Calu3 (cell line): ENCODE measurements at regions not wholly inside any gene's neighbourhood (a gene's known extent, or its start where the extent isn't known, plus 50 kb on each side); places are given as distances from the start of the nearest gene placed in this dataset.

Experiments used
- BruUV-seq: library from RNA; stranded (reverse); fragments of 400-500 nt; replicated peaks from 2 replicates; lab custom pipeline; 2021; lab: Mats Ljungman, UMichigan
- CTCF ChIA-PET: fragments of 300-600 bp; sonication (Branson Sonifier 250); formaldehyde crosslinking; loops from one replicate; lab custom pipeline; 2022; ENCODE audit warnings: antibody characterized with exemption; lab: Charles Lee
- DNase-seq: peaks from one replicate; pipeline ENCODE4 v3.0.0; 2022
- H3K27ac Mint-ChIP-seq: one replicate; pipeline ENCODE4 v1.8.0; 2022; ENCODE audit warnings: mixed read lengths; ENCODE audit not compliant: unreplicated experiment
- H3K27me3 Mint-ChIP-seq: one replicate; pipeline ENCODE4 v1.8.0; 2022; ENCODE audit warnings: mixed read lengths; ENCODE audit not compliant: unreplicated experiment
- H3K36me3 Mint-ChIP-seq: one replicate; pipeline ENCODE4 v1.8.0; 2022; ENCODE audit warnings: mild to moderate bottlenecking, moderate library complexity, mixed read lengths; ENCODE audit not compliant: insufficient read depth, unreplicated experiment
- H3K4me1 Mint-ChIP-seq: one replicate; pipeline ENCODE4 v1.8.0; 2022; ENCODE audit warnings: mild to moderate bottlenecking, low read depth, mixed read lengths; ENCODE audit not compliant: unreplicated experiment
- H3K4me3 Mint-ChIP-seq: one replicate; pipeline ENCODE4 v1.8.0; 2022; ENCODE audit warnings: mild to moderate bottlenecking, low read depth, moderate library complexity, mixed read lengths; ENCODE audit not compliant: unreplicated experiment
- H3K9me3 Mint-ChIP-seq: one replicate; pipeline ENCODE4 v1.8.0; 2022; ENCODE audit warnings: low read depth, mixed read lengths; ENCODE audit not compliant: unreplicated experiment
- CTCF ChIP-seq: fragments of 200-600 bp; IDR thresholded peaks from one replicate; pipeline ENCODE4 v1.8.0; 2022; ENCODE audit warnings: antibody characterized with exemption; ENCODE audit not compliant: unreplicated experiment
- intact Hi-C: fragments of 100-400 bp; cut with micrococcal nuclease; formaldehyde crosslinking; loops from one replicate; pipeline ENCODE4 v1.10.0; 2022; ENCODE audit not compliant: unreplicated experiment

GRCh38 chr3:180382638-180383180 lies 219.3 kb upstream of the TTC14 start:
- no TSS peak for BruUV-seq
- CTCF ChIA-PET: no interaction called here
- no peak for TF ChIP-seq CTCF
- Mint-ChIP-seq H3K4me3 (no peak overlapping the region), H3K27me3 (no peaks in the 10 kb centered on the region), H3K9me3 (no peaks in the 10 kb centered on the region), H3K36me3 (no peaks in the 10 kb centered on the region), H3K27ac (peak overlapping the region; percentile 3), H3K4me1 (peaks cover 9% of the 10 kb centered on the region)
- DNase-seq: no peak
- intact Hi-C loops: no loop called here

GRCh38 chr3:180383332-180384020 lies 218.5 kb upstream of the TTC14 start:
- peaks cover 9% of the 10 kb centered on the region for H3K4me1 Mint-ChIP-seq
- TF ChIP-seq CTCF: no peak
- DNase-seq: no peak
- no peaks in the 10 kb centered on the region for H3K27me3 Mint-ChIP-seq
- BruUV-seq: no TSS peak
- no peak overlapping the region for H3K27ac Mint-ChIP-seq
- intact Hi-C loops: no loop called here
- no peak overlapping the region for H3K4me3 Mint-ChIP-seq
- H3K36me3 Mint-ChIP-seq: no peaks in the 10 kb centered on the region
- no peaks in the 10 kb centered on the region for H3K9me3 Mint-ChIP-seq
- CTCF ChIA-PET: no interaction called here

GRCh38 chr3:180390313-180390712 lies 211.7 kb upstream of the TTC14 start:
- Mint-ChIP-seq H3K4me1 (no peaks in the 10 kb centered on the region), H3K36me3 (no peaks in the 10 kb centered on the region), H3K27ac (no peak overlapping the region), H3K27me3 (no peaks in the 10 kb centered on the region), H3K4me3 (no peak overlapping the region), H3K9me3 (no peaks in the 10 kb centered on the region)
- BruUV-seq: no TSS peak
- CTCF ChIA-PET: no interaction called here
- no peak for TF ChIP-seq CTCF
- no peak for DNase-seq
- intact Hi-C loops: no loop called here

- no TSS peak for BruUV-seq
- Mint-ChIP-seq H3K27me3 (no peaks in the 10 kb centered on the region), H3K9me3 (no peaks in the 10 kb centered on the region), H3K27ac (no peak overlapping the region), H3K4me3 (no peak overlapping the region), H3K4me1 (peaks cover 4% of the 10 kb centered on the region), H3K36me3 (no peaks in the 10 kb centered on the region)
- CTCF ChIA-PET: no interaction called here
- DNase-seq: no peak
- intact Hi-C loops: no loop called here
- no peak for TF ChIP-seq CTCF
Measured at GRCh38 chr3:180391001-180391400, 211.0 kb upstream of the TTC14 start.
